ENCODE measurements at regions not wholly inside any gene's neighbourhood (a gene's known extent, or its start where the extent isn't known, plus 50 kb on each side); places are given as distances from the start of the nearest gene placed in this dataset.

DNA sequence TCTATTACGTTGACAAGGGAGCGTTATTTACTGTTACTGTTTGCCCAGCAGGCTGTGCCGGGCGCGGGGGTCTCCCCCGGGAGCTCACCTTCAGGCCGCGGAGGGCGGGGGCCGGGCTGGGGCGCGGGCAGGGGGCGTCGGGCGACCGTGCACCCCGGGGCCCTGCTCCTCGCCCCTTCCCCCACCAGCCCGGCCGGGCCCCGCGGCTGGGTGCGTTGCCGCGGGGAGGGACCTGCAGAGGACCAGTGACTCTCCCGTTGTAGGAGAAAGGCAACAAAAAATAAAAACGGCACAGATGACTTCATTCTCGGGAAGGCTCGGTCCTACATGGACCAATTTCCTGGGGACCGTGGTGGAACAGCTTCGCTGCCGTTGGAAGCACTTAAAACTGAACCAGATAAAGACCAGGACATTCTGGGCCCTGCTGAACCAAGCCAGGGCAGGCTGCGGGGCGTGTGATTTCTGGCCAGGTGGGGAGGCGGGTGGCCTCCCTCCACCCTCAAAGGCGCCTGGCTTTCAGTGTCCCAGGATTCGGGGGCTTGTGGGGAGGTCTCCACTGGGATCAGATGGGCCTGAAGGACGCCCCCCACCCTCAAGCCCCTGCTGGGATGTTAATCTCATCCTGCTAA, 57.4 kb downstream of the IGLL1 start:
- DNase-seq = no peak

DNA sequence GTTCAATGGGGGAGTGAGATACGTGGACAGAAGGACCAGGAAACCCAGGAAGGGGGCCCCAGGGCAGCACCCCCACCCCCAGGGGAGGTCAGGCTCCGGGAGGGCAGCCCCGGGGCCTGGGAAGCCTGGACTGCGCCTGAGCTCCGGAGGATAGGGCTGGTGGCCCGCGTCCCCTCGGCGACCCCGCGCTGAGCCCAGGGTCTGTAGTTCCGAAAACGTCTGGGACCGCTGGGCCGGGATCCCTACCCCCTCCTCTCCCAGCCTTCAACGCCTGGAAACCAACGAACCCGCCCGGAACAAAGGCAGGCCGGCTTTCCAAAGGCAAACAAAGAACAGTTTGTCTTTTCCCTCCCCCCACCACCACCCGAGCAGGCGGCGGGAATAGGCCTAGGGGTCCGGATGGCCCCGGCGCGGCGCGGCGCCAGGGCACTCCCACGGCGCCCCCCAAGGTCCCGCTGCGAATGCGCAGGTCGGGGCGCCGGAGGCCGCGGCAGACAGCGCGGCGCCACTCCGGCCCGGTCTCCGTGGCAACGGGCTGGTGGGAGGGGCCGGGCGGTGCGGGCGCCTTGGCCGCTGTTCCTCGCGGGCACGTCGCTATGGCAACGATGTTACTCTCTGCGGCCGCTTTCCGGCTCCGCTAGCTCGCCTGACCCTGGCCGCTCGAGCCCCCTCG, 58.5 kb downstream of the IGLL1 start:
- peak; percentile 38 for DNase-seq

DNA sequence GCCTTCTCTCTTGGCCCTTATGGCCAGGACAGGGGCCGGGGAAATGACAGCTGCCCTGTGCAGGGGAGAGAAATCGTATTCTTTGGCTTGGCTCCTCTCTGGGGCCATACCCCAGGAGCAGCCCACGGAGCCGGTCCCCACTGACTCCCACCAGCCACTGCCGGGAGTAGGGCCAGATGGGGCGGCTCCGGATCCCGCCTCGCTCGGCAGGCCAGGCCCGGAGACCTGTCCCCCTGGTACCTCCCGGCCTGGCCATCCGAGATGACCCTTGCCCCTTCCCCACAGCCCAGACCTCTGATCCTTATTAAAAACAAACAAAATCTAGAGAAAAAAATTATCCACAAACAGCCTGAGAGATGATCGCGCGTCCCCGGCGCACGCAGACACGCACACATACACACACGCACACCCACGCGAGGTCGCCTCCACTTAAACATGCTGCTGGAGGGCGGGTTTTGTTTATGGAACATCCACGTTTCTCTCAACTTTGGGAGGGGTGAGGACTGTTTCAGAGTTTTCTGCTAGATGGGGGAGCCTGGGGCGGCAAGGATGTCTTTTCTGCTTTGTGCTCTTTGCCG, 59.1 kb downstream of the IGLL1 start:
- DNase-seq = no peak

DNA sequence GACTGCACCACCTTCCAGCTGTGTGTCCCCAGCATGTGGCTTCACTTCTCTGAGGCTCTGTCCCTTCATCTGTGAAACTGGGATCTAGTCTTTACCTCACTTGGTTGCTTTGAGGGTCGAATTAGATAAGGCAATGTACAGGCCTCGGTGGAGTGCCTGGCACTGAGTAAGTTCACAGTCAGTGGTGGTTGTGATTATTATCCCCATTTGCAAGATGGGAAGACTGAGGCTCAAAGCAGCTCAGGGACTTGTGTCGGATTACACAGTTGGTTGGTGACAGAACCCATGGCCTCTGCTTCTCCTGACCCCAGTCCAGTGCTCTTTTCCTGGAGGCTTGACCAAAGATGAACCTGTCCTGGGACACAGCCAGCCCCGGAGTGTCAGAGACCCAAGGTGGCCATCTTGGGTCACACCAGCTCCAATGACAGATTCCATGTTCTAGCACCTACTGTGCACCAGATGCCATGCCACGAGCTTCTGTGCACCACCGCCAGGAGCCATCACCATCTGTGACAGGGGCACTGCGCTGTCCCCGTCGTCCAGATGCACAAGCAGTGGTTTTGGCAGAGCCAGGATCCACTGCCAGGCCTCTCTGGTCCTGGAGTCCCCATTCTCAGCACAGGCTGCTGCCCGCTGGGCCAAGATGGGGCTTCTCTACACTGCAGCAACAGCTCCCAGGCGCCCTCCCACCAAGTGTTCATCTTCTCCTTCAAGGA, 60.5 kb downstream of the IGLL1 start:
- no peak for DNase-seq

DNA sequence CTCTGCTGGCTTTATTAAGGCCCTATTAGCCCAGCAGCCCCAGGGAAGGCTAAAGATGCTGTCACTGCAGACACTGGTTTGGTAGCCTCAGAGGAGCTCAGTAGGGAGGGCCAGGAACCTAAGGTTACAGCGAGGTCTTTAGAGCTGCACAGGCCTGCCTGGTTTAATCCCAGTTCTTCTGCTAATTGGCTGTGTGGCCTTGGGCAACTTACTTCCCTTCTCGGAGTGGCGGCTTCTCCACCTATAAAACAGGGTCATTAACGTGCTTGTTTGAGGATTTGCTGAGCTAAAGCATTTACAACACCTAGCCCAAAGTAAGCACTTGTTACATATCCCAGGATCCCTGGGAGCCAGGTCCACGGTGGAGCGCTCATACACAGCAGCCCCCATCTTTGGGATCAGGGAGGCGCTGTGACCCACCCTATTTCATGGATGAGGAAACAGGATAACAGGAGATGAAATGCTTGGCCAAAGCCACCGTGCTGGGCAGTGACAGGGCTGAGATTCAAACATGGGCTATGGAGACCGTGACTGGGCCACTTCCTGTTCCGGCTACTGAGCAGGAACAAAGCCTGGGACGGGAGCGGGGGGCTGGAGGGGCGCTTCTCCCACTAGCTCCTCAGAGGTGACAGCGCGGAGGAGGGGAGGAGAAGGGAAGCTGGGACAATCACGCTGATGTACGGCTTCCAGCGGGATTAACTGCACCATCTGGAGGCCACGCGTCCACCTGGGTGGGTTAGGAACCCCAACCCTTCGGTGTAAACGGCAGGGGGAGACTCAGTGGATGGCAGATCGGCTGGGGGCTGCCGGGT, 61.5 kb downstream of the IGLL1 start:
- no peak for DNase-seq

DNA sequence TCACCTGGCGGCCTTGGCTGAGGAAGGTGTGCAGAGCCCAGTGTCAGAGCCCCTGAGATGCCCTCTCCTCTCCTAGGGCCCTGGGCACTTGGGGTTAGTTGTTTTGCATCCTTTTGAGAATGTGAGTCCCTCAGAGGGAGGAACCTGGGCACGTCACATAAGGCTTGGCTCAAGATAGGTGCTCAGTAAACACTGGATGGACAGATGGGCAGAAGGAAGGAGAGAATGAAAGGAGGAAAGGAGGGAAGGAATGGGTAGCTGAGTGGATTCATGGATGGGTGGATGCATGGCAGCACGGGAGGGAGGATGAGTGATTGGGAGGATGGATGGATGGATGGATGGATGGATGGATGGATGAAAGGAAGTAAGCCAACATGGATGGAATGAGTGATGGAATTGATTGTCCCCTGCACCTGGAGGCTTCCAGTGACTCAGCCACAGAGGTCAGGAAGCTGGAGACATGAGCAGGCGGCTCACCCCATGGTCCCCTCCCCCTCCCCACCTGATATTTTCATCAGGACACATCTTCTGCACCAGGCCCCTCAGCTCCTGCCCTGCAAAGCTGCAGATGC, 62.2 kb downstream of the IGLL1 start:
- no peak for DNase-seq

DNA sequence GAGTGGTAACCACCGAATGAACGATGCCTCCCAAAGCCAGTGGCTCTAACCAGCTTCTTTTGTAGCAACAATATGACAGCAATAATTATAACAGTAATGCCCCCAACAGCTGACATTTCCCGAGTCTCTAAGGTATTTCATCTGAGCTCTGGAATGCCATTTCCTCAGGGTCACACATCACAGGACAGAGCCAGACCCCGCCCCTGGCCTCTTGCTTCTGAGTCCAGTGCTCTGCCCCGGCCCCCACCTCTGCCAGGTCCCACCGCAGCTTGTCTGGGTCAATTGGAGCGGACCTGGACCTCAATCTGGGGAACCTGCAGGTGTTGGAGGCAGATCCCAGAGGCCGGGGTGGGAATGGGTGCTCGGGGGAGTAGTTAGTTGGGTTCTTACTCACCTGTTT, 63.8 kb downstream of the IGLL1 start:
- no peak for DNase-seq

DNA sequence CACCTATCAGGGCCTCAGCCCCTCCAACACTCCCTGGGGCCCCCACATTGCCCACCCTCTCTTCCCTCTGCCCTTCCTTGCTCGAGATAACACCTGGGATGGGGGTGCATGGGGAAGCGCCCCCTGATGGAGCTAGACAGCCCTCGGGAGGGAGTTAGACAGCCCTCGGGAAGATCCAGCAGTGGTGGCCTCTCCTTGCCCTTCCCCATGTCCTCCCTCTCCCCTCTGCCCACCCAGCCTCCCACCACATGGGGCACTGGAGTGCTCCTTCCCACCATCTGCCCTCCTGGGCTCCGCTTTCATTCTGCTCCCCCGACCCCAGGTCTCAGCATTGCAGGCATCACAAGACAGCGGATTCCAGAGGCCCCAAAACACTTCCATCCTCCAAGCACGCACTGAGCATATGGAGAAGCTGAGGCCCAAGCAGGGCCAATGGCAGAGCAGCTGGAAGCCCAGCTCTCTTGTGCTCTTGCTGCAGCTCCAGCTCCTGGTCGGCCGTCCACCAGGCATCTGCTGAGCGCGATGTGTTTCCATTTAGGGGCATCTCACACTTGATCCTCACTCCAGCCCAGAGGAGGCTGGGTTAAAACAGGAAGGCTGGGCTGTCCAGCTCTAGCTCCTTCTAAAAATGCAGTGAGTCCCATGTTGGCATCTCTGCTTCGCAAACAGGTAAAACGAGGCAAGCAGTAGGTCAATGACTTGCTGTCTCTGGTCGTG, 65.6 kb downstream of the IGLL1 start:
- no peak for DNase-seq

DNA sequence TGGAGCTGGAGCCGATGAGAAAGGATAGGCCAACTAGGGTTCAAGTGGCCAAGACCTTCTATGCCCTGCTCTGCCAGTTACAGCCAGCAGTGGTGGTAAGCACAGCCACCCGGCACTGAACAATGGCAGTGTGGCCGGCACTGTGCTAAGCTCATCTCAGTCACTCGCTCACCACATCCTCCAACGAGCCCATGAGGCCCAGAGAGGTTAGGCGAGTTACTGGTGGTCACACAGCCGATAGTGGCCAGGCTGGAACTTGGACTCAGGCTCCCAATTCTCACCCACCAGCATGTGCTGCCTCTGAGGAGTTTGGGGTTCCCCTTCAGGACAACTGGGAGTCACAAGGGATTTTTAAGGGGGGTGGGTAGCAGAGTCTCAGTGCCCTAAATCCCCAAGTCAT, 66.4 kb downstream of the IGLL1 start:
- DNase-seq = no peak

DNA sequence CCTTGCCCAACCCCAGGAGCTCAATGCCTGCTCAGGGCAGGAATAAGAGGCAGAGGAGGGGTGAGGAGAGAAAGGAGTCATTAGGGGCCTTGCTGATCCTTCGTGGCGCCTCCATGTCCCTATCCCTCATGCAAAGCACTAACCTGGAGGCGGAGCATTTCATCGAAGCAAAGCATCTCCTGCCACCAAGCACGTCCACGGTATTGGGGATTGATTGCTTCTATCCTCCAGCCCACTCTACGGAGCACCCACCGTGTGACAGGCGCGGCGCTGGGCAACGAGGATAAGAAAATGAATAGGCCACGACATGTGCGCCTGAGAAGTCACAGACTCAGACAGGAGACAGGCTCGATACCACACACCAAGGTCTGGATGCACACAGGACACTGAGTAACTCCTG, 67.0 kb downstream of the IGLL1 start:
- no peak for DNase-seq

DNA sequence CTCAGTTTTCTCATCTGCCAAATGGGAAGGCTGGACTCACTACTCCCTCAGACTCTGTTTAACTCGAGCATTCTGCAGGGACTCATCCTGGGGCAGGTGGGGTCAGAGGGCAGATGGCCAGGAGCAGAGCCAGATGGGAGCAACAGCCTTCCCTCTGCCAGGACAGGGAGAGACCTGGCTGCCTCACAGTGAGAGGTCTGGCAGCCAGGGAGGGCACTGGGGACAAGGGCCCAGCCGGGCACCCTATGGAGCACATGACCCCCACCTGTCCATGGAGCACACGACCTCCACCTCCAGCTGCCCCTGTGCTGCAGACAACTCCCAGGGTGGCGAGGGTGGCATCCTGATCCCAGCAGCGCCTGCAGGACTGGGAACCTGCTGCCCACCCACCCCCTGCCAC, 67.4 kb downstream of the IGLL1 start:
- DNase-seq = no peak

DNA sequence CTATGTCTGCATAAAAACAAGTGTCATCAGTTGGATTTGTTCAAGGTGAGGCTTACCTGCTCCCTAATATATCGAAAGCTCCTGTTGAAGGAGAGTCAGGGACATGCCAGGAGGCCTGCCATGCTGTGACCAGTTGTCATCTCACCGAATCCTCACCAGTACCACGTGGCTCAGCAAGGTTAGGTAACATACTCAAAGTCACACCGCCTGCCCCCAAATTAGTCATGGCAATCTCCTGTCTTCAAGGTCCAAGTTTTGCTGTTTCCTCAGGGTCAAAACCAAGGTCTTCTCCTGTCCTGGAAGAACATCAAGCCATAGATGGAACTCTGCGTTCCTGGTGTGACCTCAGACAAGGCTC, 67.8 kb downstream of the IGLL1 start:
- no peak for DNase-seq

DNA sequence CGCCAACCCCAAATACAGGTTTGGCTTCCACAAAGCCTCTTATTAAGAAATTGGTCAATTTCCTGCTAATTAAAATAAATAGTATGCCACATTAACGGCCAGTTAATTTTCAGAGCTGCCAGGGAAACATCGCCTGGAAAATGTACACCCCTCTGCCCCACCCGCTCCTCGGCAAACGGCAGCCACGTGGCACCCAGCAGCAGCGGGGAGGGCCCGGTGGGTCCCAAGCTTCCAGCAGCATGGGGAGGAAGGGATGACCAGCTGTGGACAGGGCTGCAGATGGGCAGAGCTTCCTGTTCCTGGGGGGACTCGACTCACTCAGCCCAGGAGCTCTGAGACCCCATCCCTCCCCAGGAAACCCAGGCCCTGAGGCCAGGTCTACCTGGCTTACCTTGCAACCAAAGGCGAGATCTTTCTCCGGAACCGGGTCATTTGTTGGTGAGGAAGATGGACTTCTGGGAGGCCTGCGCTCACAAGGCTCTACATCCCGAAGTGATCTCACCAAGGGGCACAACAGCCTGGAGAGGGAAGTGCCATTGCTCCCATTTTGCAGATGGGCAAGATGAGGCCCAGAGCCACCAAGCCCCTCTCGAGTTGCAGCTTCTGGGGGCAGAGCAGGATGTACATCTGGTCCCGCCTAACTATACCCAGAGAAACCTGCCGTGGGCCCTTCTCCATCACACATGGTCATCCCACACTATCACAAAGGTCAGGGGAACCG, 68.3 kb downstream of the IGLL1 start:
- DNase-seq = no peak

DNA sequence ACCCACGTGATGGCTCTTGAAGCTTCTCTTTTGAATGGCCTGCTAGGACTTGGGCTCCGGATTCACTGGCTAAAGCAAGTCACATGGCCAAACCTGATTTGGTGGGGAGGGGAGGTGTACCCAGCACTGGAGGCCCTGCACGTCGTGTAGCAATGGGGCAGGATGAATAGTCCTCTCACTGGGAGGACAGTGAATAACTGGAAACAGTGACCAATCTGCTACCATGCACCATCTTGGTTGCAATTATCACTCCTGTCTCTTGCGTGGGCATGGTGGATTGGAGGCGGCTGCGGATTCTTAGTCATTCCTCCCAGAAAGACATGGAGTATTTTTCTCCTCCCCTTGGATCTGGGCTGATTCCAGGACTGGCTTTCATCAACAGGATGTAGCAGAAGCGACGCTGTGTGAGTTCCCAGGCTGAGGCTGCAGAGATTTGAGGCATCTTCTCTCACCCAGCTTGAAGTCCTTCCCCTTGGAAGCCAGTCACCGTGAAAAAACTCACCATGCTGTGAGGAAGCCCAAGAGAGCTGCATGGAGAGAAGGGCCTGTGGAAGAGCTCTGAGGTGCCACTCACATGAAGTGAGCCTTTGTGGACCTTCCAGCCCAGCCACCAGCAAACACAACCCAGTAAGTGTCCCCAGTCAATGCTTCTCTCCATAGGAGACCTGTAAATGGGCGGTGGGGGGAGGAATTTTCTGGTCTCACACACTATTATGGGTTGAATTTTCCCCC, 70.4 kb downstream of the IGLL1 start:
- no peak for DNase-seq

DNA sequence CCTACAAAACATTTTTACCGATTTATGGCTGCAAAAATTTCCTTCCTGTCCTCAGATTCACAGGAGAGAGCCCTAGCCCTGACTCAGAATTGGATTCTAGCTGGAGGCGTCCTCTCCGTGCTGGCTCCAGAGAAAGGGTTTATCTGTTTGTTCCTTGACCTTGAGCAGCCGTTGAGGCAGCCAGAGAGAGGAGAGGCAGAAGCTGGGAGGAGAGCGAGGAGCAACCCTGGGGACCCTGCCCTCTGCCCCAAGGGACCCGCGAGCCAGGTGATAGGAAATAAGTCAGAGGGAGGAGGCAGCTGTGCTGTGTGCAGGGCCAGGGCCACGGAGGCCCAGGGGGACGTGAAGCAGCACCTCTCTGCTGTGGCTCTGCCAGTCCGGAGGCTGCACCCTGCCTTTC, 75.6 kb downstream of the IGLL1 start:
- DNase-seq = no peak

DNA sequence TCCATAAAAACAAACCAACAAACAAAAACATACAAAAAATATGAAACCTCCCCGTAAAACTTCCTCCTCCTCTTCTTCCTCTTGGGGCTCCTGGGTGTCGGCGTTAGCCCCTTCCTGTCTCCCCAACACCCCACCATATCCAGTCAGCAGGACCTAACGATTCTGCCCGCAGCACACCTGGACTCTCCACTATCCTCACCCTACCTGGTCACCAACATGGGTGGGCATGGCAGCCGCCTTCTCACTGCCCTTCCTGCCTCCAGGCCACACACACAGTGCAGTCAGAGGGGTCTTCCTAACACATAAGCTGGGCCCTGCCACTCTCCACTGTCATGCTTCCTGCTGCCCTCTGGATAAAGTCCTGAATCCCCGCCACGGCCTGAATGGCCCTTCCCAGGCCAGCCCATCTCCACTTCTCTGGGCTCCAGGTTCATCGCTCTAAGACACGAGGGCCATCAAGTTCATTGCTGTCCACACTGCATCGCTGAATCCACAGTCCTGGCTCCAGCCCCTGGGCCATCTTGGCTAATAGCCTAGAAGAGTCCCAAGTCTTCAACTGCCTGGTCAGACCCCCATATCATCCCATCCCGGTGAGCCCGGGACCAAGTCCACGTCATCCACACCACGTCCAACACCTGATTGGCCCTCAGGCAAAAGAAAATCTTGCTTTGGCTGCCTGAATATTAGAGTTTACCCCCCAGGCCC, 76.2 kb downstream of the IGLL1 start:
- no peak for DNase-seq

DNA sequence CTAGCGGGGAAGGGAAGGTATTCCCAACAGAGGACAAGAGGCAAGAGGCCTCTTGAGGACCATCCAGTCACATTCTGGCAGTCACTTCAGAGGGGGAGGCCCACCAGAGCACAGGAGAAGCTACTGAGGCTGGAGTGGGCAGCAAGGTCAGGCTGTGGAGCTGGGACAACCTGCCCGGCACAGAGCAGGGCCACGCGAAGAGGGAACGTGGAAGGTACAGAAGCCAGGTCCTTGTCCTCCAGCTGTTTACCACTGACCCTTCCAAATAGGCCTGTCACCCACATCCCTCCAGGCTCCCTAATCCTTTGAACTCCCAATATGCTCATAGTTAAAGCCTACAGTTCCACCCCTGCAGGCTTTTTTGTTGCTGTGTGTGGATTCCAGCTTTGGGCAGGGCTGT, 76.9 kb downstream of the IGLL1 start:
- DNase-seq = no peak

DNA sequence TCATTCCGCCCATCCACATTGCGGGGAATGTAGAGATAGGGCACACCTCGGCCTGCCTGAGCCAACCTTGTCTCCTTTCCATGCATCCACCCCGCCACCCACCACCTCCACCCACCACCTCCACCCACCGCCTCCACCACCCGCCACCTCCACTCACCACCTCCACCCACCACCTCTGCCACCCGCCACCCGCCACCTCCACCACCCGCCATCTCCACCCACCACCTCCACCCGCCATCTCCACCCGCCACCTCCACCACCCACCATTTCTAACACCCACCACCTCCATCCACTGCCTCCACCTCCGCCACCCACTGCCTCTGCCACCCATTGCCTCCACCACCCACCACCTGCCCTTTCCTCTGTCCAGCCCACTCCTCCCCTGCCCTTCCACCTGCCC, 78.4 kb downstream of the IGLL1 start:
- no peak for DNase-seq

DNA sequence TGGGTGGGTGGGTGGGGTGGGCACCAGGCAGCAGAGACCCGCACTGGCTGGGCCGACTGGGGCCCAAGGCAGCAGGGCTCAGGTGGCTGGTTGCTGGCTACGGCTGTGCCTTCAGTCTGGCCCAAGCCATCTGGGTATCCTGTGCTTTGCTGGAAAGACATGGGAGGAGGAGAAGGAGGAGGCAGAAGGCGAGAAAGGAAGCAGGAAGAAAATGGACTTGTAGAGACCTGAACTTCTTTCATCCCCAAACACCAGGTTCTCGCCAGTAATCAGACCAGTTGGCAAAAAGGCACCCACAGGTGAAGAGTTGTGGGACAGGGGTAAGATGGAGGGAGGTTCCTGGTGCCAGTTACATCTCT, 78.8 kb downstream of the IGLL1 start:
- no peak for DNase-seq

All from activated effector memory CD4-positive, alpha-beta T cell treated with Interleukin-2 at 50 U/mL for 16 hours (primary cell).